Urinary bladder (tissue), 3 donors: ENCODE measurements at regions not wholly inside any gene's neighbourhood (a gene's known extent, or its start where the extent isn't known, plus 50 kb on each side); places are given as distances from the start of the nearest gene placed in this dataset.
"Not testable (repeated sequence)": the region's sequence is repeated elsewhere in the genome, so short reads cannot be mapped to it uniquely, and the experiment has no call there.

Experiments used
- DNase-seq: peaks from one replicate; pipeline ENCODE4 v3.0.0-alpha.2; 2015; ENCODE audit errors: extremely low spot score
- H3K27ac ChIP-seq: one replicate; pipeline ENCODE4 v1.5.1; 2013; ENCODE audit warnings: low read depth, mild to moderate bottlenecking, moderate library complexity
- H3K36me3 ChIP-seq: one replicate; pipeline ENCODE4 v1.6.1; 2013; ENCODE audit warnings: mild to moderate bottlenecking, moderate library complexity; ENCODE audit not compliant: insufficient read depth
- H3K4me1 ChIP-seq: one replicate; pipeline ENCODE4 v1.6.1; 2013; ENCODE audit warnings: mild to moderate bottlenecking, moderate library complexity; ENCODE audit not compliant: insufficient read depth
- H3K4me3 ChIP-seq: one replicate; pipeline ENCODE4 v1.5.1; 2013; ENCODE audit warnings: low read depth, low read length
- whole genome bisulfite sequencing: extraction: QIAGEN DNeasy Blood & Tissue Kit; methylation state at CpG from one replicate; pipeline ENCODE4 v1.1.7; 2013; 5-methylcytosine and 5-hydroxymethylcytosine counted together
- donor health status: healthy with polysubstance abuse.
- donor health status: healthy.

- Histone ChIP-seq H3K36me3 (no peaks in the 10 kb centered on the region), H3K4me3 (no peak overlapping the region), H3K4me1 (no peaks in the 10 kb centered on the region), H3K27ac (no peak overlapping the region)
- WGBS = 82% methylated on average over 4 of the region's 4 CpGs
- no peak for DNase-seq
These were observed 419.0 kb upstream of the NUDT12 start for GRCh38 chr5:103981592-103981991.

DNA sequence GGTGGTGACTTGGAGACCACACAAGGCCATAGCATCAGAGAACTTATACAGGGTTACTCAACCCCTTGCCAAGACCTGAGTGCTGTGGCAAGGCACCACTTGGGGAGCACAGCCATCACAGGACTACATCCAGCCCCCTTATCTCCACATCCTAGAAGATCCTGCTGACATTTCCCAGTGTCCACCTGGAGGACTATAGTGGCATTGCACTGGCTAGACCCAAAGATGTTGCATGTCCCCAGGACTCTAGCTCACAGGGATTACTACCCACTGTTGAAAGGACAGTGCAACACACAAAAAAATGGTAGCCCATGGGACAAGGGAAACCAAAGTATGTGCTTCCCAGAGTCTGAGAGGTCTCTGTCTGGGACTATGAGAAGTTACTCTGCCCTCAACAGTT, 411.1 kb upstream of the NUDT12 start:
- H3K4me3 ChIP-seq = no peak overlapping the region
- no peaks in the 10 kb centered on the region for H3K36me3 ChIP-seq
- H3K27ac ChIP-seq = no peak overlapping the region
- no peaks in the 10 kb centered on the region for H3K4me1 ChIP-seq
- no peak for DNase-seq

GRCh38 chr5:103966295-103966694, 403.7 kb upstream of the NUDT12 start:
- H3K36me3 ChIP-seq, H3K4me1 ChIP-seq, H3K27ac ChIP-seq, H3K4me3 ChIP-seq, DNase-seq: not testable (repeated sequence)
- WGBS = 97% methylated on average over 25 of the region's 25 CpGs

- Histone ChIP-seq H3K36me3 (no peaks in the 10 kb centered on the region), H3K27ac (no peak overlapping the region), H3K4me1 (no peaks in the 10 kb centered on the region), H3K4me3 (no peak overlapping the region)
- 76% methylated on average over 1 of the region's 1 CpG for WGBS
- DNase-seq = no peak
These were observed 399.4 kb upstream of the NUDT12 start for GRCh38 chr5:103962023-103962422.

GRCh38 chr5:103953601-103954382, 391.2 kb upstream of the NUDT12 start:
- 97% methylated on average over 47 of the region's 47 CpGs for WGBS

GRCh38 chr5:103951776-103952175, 389.2 kb upstream of the NUDT12 start:
- no peak overlapping the region for H3K4me3 ChIP-seq
- no peak overlapping the region for H3K27ac ChIP-seq
- WGBS = 74% methylated on average over 1 of the region's 1 CpG
- DNase-seq = no peak
- H3K4me1 ChIP-seq = no peaks in the 10 kb centered on the region
- H3K36me3 ChIP-seq = no peaks in the 10 kb centered on the region

More at GRCh38 chr5:103953601-103954382, 391.2 kb upstream of the NUDT12 start:
- no peak overlapping the region for H3K4me3 ChIP-seq
- no peak for DNase-seq
- H3K27ac ChIP-seq = no peak overlapping the region
- no peaks in the 10 kb centered on the region for H3K36me3 ChIP-seq
- no peaks in the 10 kb centered on the region for H3K4me1 ChIP-seq

GRCh38 chr5:103943230-103943629, 380.6 kb upstream of the NUDT12 start:
- no peak overlapping the region for H3K4me3 ChIP-seq
- no peak for DNase-seq
- H3K27ac ChIP-seq = no peak overlapping the region
- no peaks in the 10 kb centered on the region for H3K4me1 ChIP-seq
- 68% methylated on average over 7 of the region's 7 CpGs for WGBS
- H3K36me3 ChIP-seq = no peaks in the 10 kb centered on the region

DNA sequence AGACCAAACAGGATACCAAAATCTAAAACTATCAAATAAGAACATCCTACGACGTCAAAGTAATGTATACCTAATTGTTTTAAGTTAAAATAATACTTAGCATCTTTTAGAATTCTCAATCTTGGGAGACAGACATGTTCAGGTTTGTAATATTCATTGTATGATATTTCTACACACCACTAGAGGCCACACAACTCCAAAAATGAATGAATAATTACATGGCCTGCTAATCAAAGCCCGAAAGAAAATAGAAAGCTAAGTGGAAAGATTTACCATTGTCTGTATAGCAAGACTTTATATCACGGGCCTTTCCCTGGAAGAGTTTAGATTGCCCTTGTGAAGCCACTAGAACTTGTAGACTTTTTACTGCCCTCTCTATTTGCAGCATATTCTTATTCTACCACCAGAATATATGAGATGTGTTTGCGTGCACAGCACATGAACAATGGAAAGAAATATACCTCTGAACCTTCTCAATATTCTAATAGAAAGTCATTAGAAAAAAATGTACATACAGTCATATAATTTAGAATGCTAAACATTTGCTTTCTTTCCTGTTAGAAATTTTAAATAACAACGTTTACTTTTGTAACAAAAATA, 380.1 kb upstream of the NUDT12 start:
- no peaks in the 10 kb centered on the region for H3K36me3 ChIP-seq
- WGBS = 69% methylated on average over 6 of the region's 6 CpGs
- no peak for DNase-seq

DNA sequence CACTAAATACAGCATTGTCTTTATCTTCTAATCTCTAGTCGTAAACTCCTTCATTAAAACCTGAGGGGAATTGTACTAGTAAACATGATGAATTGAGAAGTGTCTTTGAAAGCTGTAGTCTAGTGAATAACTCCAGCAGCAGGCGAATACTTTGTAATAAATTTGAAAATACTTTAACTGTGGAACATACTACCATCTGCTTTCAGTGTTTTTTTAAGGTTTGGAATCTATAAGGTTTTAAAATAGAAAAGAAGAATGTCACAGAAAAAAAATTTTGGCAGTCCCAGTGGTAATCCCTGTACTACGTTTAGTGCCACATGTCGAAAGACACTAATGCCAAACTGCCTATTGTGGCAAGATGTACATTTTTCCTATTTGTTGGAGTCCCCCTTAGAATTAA, 379.0 kb upstream of the NUDT12 start:
- DNase-seq = no peak
- Histone ChIP-seq H3K36me3 (no peaks in the 10 kb centered on the region), H3K4me1 (no peaks in the 10 kb centered on the region), H3K27ac (no peak overlapping the region), H3K4me3 (no peak overlapping the region)
- 54% methylated on average over 4 of the region's 4 CpGs for WGBS

More for the DNA sequence above, 380.1 kb upstream of the NUDT12 start:
- no peaks in the 10 kb centered on the region for H3K4me1 ChIP-seq
- no peak overlapping the region for H3K4me3 ChIP-seq
- H3K27ac ChIP-seq = no peak overlapping the region

GRCh38 chr5:103938146-103938695, 375.6 kb upstream of the NUDT12 start:
- Histone ChIP-seq H3K27ac (no peak overlapping the region), H3K4me1 (no peaks in the 10 kb centered on the region), H3K36me3 (no peaks in the 10 kb centered on the region), H3K4me3 (no peak overlapping the region)
- no peak for DNase-seq
- 50% methylated on average over 5 of the region's 5 CpGs for WGBS

- Histone ChIP-seq H3K36me3 (no peaks in the 10 kb centered on the region), H3K4me1 (no peaks in the 10 kb centered on the region), H3K27ac (no peak overlapping the region), H3K4me3 (no peak overlapping the region)
- 41% methylated on average over 2 of the region's 2 CpGs for WGBS
- no peak for DNase-seq
These were observed 366.9 kb upstream of the NUDT12 start for GRCh38 chr5:103929338-103930013.

DNA sequence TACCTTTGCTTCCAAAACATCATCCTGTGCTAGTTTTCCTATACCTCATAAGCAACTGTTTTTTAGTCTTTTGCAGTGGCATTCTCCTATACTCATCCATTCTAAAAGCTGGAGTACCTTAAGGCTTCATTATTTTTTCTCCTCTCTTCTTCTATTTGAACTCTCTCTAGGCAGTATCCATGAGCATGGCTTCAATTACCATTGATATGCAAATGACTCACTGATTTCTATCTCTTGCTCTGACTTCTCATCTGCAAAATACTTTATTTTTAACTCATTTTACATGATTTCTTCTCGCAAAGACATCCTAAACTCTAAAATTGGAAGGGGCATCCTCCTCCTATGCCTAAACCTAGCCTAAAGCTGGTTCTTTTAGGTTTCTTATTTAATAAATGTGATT, 365.1 kb upstream of the NUDT12 start:
- no peaks in the 10 kb centered on the region for H3K36me3 ChIP-seq
- H3K4me1 ChIP-seq = no peaks in the 10 kb centered on the region
- WGBS = 89% methylated on average over 1 of the region's 1 CpG
- H3K27ac ChIP-seq = no peak overlapping the region
- no peak for DNase-seq
- H3K4me3 ChIP-seq = no peak overlapping the region

DNA sequence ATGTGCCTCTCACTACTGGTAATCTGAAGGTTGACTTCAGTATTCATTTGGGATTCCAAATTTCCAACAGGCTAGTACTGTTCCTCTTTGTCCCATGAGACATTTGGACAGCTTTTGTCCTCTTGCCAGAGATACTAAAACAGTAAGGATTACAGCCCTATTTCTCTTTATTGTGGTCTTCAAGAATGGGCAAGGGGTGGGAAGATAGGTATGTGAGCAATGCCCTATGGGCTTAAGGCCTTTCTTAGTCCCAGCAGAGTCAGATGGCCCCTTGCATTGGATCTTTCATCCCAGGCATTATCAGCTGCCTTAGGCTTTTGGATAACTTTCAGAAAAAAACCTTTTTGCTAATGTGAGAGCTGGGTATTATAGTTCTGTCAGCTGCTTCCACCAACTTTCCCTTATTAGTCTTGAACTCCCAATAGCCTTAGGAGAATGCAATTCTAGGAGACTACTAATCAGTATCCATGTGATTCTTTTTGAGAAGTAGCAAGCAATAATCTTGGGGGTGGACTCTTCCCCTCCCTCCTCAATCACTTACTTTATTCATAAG, 361.1 kb upstream of the NUDT12 start:
- H3K4me3 ChIP-seq = no peak overlapping the region
- H3K36me3 ChIP-seq = no peaks in the 10 kb centered on the region
- H3K4me1 ChIP-seq = no peaks in the 10 kb centered on the region
- H3K27ac ChIP-seq = no peak overlapping the region
- DNase-seq = no peak

DNA sequence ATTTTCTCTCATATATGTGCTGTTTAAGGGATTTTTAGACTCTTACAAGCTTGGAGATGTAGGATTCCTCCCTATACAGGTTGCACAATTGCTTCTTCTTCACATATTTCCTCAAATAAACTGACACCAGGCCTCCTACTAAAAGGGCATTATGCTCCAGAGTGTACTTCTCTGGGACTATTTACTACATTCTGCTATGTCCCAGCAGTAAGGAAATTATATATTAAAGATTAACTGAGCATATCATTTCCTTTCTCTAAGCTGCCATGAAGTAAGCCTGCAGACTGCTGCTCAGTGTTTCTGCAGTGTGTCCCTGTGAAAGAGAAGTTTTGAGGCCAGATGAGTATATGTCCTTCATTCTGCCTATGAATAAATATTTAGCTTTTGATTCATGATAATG, 356.9 kb upstream of the NUDT12 start:
- H3K36me3 ChIP-seq = no peaks in the 10 kb centered on the region
- no peak for DNase-seq
- no peaks in the 10 kb centered on the region for H3K4me1 ChIP-seq
- no peak overlapping the region for H3K27ac ChIP-seq
- no peak overlapping the region for H3K4me3 ChIP-seq
